ENCODE measurements at regions not wholly inside any gene's neighbourhood (a gene's known extent, or its start where the extent isn't known, plus 50 kb on each side); places are given as distances from the start of the nearest gene placed in this dataset.

GRCh38 chr4:33482773-33483172, 2761.5 kb downstream of the ARAP2 start:
- Histone ChIP-seq H3K9ac (ENCODE audit: low read length) (no peak overlapping the region), H3K27ac (ENCODE audit: low read length) (no peak overlapping the region), H3K4me1 (ENCODE audit: insufficient read depth, low read length) (no peaks in the 10 kb centered on the region), H3K36me3 (ENCODE audit: low read depth, low read length) (no peaks in the 10 kb centered on the region), H2AFZ (ENCODE audit: low read length) (no peak overlapping the region), H3K9me2 (replicated peaks; ENCODE audit: low read length) (no peaks in the 10 kb centered on the region), H3K9me3 (ENCODE audit: low read length) (no peaks in the 10 kb centered on the region), H3K79me2 (ENCODE audit: low read length) (no peaks in the 10 kb centered on the region), H3K4me3 (ENCODE audit: low read length) (no peak overlapping the region), H3K4me2 (ENCODE audit: low read length) (no peak overlapping the region), H3F3A (ENCODE audit: low read length, unreplicated experiment) (no peaks in the 10 kb centered on the region), H3K27me3 (ENCODE audit: low read length) (no peaks in the 10 kb centered on the region), H4K20me1 (ENCODE audit: low read length) (no peaks in the 10 kb centered on the region)
- TF ChIP-seq CTCF (conservative IDR thresholded peaks at IDR 0.05; ENCODE audit: low read depth, low read length) (no peak), EZH2 (IDR thresholded peaks at IDR 0.05; ENCODE audit: low read length, unreplicated experiment) (no peak), EZH2phosphoT487 (IDR thresholded peaks at IDR 0.05; ENCODE audit: borderline replicate concordance, low read length) (no peak)
- ATAC-seq, result peak; percentile 59
- intact Hi-C loops (cut with micrococcal nuclease), result no loop called here
- BruUV-seq (replicated peaks), result no TSS peak
- peak; percentile 74 for DNase-seq
- ChIA-PET POLR2A (ENCODE audit: unreplicated experiment) (no interaction called here), CTCF (no interaction called here)

- no peak for ATAC-seq
- POLR2A ChIA-PET (ENCODE audit: unreplicated experiment), result no interaction called here
- no peaks in the 10 kb centered on the region for H3K9me2 ChIP-seq (replicated peaks; ENCODE audit: low read length)
Observed at GRCh38 chr4:33485111-33485510, 2759.2 kb downstream of the ARAP2 start.

GRCh38 chr4:33493231-33493630, 2751.1 kb downstream of the ARAP2 start:
- ChIA-PET POLR2A (ENCODE audit: unreplicated experiment) (no interaction called here), CTCF (no interaction called here)
- DNase-seq, result peak; percentile 29
- no peaks in the 10 kb centered on the region for H3K9me2 ChIP-seq (replicated peaks; ENCODE audit: low read length)
- H3F3A ChIP-seq (ENCODE audit: low read length, unreplicated experiment), result no peaks in the 10 kb centered on the region
- no peaks in the 10 kb centered on the region for H3K36me3 ChIP-seq (ENCODE audit: low read depth, low read length)
- H3K4me3 ChIP-seq (ENCODE audit: low read length), result no peak overlapping the region
- TF ChIP-seq EZH2 (IDR thresholded peaks at IDR 0.05; ENCODE audit: low read length, unreplicated experiment), result no peak
- TF ChIP-seq CTCF (conservative IDR thresholded peaks at IDR 0.05; ENCODE audit: low read depth, low read length), result no peak
- no peak for TF ChIP-seq EZH2phosphoT487 (IDR thresholded peaks at IDR 0.05; ENCODE audit: borderline replicate concordance, low read length)
- no peaks in the 10 kb centered on the region for H3K27me3 ChIP-seq (ENCODE audit: low read length)
- no peaks in the 10 kb centered on the region for H3K9me3 ChIP-seq (ENCODE audit: low read length)
- H3K79me2 ChIP-seq (ENCODE audit: low read length), result no peaks in the 10 kb centered on the region
- H3K9ac ChIP-seq (ENCODE audit: low read length), result no peak overlapping the region
- intact Hi-C loops (cut with micrococcal nuclease), result no loop called here
- peak; percentile 56; the same call in 1 of the 2 replicates for ATAC-seq
- no peaks in the 10 kb centered on the region for H3K4me1 ChIP-seq (ENCODE audit: insufficient read depth, low read length)
- H3K27ac ChIP-seq (ENCODE audit: low read length), result no peak overlapping the region
- H3K4me2 ChIP-seq (ENCODE audit: low read length), result no peak overlapping the region
- no peaks in the 10 kb centered on the region for H4K20me1 ChIP-seq (ENCODE audit: low read length)
- BruUV-seq (replicated peaks), result no TSS peak
- H2AFZ ChIP-seq (ENCODE audit: low read length), result no peak overlapping the region

More at GRCh38 chr4:33485111-33485510, 2759.2 kb downstream of the ARAP2 start:
- Histone ChIP-seq H3K4me3 (ENCODE audit: low read length) (no peak overlapping the region), H3K36me3 (ENCODE audit: low read depth, low read length) (no peaks in the 10 kb centered on the region), H3F3A (ENCODE audit: low read length, unreplicated experiment) (no peaks in the 10 kb centered on the region), H2AFZ (ENCODE audit: low read length) (no peak overlapping the region), H3K79me2 (ENCODE audit: low read length) (no peaks in the 10 kb centered on the region), H3K4me2 (ENCODE audit: low read length) (no peak overlapping the region), H3K9me3 (ENCODE audit: low read length) (no peaks in the 10 kb centered on the region), H3K27me3 (ENCODE audit: low read length) (no peaks in the 10 kb centered on the region), H4K20me1 (ENCODE audit: low read length) (no peaks in the 10 kb centered on the region), H3K9ac (ENCODE audit: low read length) (no peak overlapping the region), H3K4me1 (ENCODE audit: insufficient read depth, low read length) (no peaks in the 10 kb centered on the region), H3K27ac (ENCODE audit: low read length) (no peak overlapping the region)
- DNase-seq, result peak; percentile 2
- BruUV-seq (replicated peaks), result no TSS peak
- no peak for TF ChIP-seq EZH2phosphoT487 (IDR thresholded peaks at IDR 0.05; ENCODE audit: borderline replicate concordance, low read length)
- CTCF ChIA-PET, result no interaction called here
- intact Hi-C loops (cut with micrococcal nuclease), result no loop called here
